Pancreas (tissue), 10 donors: ENCODE measurements at regions not wholly inside any gene's neighbourhood (a gene's known extent, or its start where the extent isn't known, plus 50 kb on each side); places are given as distances from the start of the nearest gene placed in this dataset.

Experiments
- ATAC-seq, 4 donors: fragments of 200-7000 bp; cut with Tn5 transposase; one replicate each; pipeline versions ENCODE4 v1.8.0 to v1.9.1; 2020; ENCODE audit warnings: mild to moderate bottlenecking in 4 of 4, moderate library complexity in 4 of 4
- DNase-seq, 6 donors: peaks; one replicate each; pipeline ENCODE4 v3.0.0-alpha.2; 2020
- FAIRE-seq: peaks from 2 replicates; lab custom pipeline; 2012; peaks lifted over from hg19 to GRCh38; lab: Jason Lieb, UNC
- H3K27ac ChIP-seq, 4 donors: fragments of 200-600 bp; sonication (generic); 1 replicate in 3 of 4; 2 replicates in 1 of 4; pipeline versions ENCODE4 v1.5.0 to v1.8.0; 2020
- H3K27me3 ChIP-seq, 4 donors: fragments of 200-600 bp; one replicate each; pipeline ENCODE4 v1.8.0; 2021
- H3K36me3 ChIP-seq, 3 donors: fragments of 200-600 bp; sonication (generic) in 1 of 3; one replicate each; pipeline versions ENCODE4 v1.5.0 to v1.8.0; 2020 to 2021
- H3K4me1 ChIP-seq, 3 donors: fragments of 200-600 bp; one replicate each; pipeline ENCODE4 v1.8.0; 2021
- H3K4me3 ChIP-seq, 4 donors: fragments of 200-600 bp; sonication (generic) in 2 of 4; one replicate each; pipeline versions ENCODE4 v1.5.0 to v1.8.0; 2020 to 2021
- H3K9me3 ChIP-seq, 4 donors: fragments of 200-600 bp; one replicate each; pipeline ENCODE4 v1.8.0; 2021
- CTCF ChIP-seq, 4 donors: fragments of 200-600 bp; sonication (generic) in 3 of 4; IDR thresholded peaks; one replicate each; pipeline versions ENCODE4 v1.5.0 to v1.8.0; 2021; ENCODE audit warnings: antibody characterized with exemption in 4 of 4
- WGBS, 2 donors: extraction: QIAGEN DNeasy Blood & Tissue Kit; methylation state at CpG; one replicate each; pipeline ENCODE4 v1.1.7; 2013; 5-methylcytosine and 5-hydroxymethylcytosine counted together
- intact Hi-C, 3 donors: fragments of 100-400 bp; cut with DNase I; formaldehyde crosslinking; loops; one replicate each; pipeline versions ENCODE4 v1.11.1 to v1.14.2; 2022
- donor health status: healthy with polysubstance abuse.
- donor health status: DM: no; HTN: no; CAD: no; lungs with moderate emphysema.
- donor health status: DM: no; HTN: no; CAD: no.
- donor health status: control.
- donor health status: control.
- donor health status: Bipolar disorder and iron deficiency.
- donor health status: DM: yes; HTN: yes; CAD: no.
- donor health status: DM: no; HTN: no; CAD: no.
- donor health status: DM: no; HTN: no; CAD: no.
- donor health status: DM: yes; HTN: yes; CAD: no.

- Histone ChIP-seq H3K9me3 (no peaks in the 10 kb centered on the region), H3K27ac (no peak overlapping the region), H3K4me3 (no peak overlapping the region), H3K36me3 (no peaks in the 10 kb centered on the region), H3K4me1 (no peaks in the 10 kb centered on the region), H3K27me3 (no peaks in the 10 kb centered on the region)
- TF ChIP-seq CTCF (IDR thresholded peaks at IDR 0.05), result no peak
- intact Hi-C loops, result no loop called here
- ATAC-seq, result no peak
- WGBS, 2 donors, result 64 to 73% methylated on average over 1 of the region's 1 CpG
- DNase-seq, result no peak
- FAIRE-seq, result no peak
Observed at GRCh38 chr4:162878096-162878495, 288.6 kb downstream of the NAF1 start.

GRCh38 chr4:162874748-162875147, 291.9 kb downstream of the NAF1 start:
- no peaks in the 10 kb centered on the region for H3K36me3 ChIP-seq
- ATAC-seq (no peak), DNase-seq (no peak), FAIRE-seq (no peak)
- TF ChIP-seq CTCF (IDR thresholded peaks at IDR 0.05), result no peak
- no peak overlapping the region for H3K27ac ChIP-seq
- no peaks in the 10 kb centered on the region for H3K27me3 ChIP-seq
- no peak overlapping the region for H3K4me3 ChIP-seq
- H3K9me3 ChIP-seq, result no peaks in the 10 kb centered on the region
- intact Hi-C loops, result no loop called here
- no peaks in the 10 kb centered on the region for H3K4me1 ChIP-seq
- 50 to 51% methylated on average over 2 of the region's 2 CpGs for WGBS, 2 donors

- no peaks in the 10 kb centered on the region for H3K36me3 ChIP-seq
- H3K4me3 ChIP-seq, result no peak overlapping the region
- intact Hi-C loops, result no loop called here
- no peak for ATAC-seq
- H3K27ac ChIP-seq, result no peak overlapping the region
- WGBS, 2 donors, result 49 to 62% methylated on average over 4 of the region's 4 CpGs
- TF ChIP-seq CTCF (IDR thresholded peaks at IDR 0.05), result no peak
- no peaks in the 10 kb centered on the region for H3K9me3 ChIP-seq
- FAIRE-seq, result no peak
- no peaks in the 10 kb centered on the region for H3K27me3 ChIP-seq
- DNase-seq, result no peak
- no peaks in the 10 kb centered on the region for H3K4me1 ChIP-seq
Observed at GRCh38 chr4:162871990-162872389, 294.7 kb downstream of the NAF1 start.

- no peak for ATAC-seq
- H3K27me3 ChIP-seq, result no peaks in the 10 kb centered on the region
- no peak for DNase-seq
- no peak overlapping the region for H3K4me3 ChIP-seq
- no peak for FAIRE-seq
- no peaks in the 10 kb centered on the region for H3K4me1 ChIP-seq
- no peak for TF ChIP-seq CTCF (IDR thresholded peaks at IDR 0.05)
- intact Hi-C loops, result no loop called here
- H3K9me3 ChIP-seq, result no peaks in the 10 kb centered on the region
- H3K27ac ChIP-seq, result no peak overlapping the region
- no peaks in the 10 kb centered on the region for H3K36me3 ChIP-seq
Observed at GRCh38 chr4:162869157-162869556, 297.5 kb downstream of the NAF1 start.

GRCh38 chr4:162866565-162866964, 300.1 kb downstream of the NAF1 start:
- H3K27ac ChIP-seq, result no peak overlapping the region
- H3K36me3 ChIP-seq, result no peaks in the 10 kb centered on the region
- FAIRE-seq (no peak), DNase-seq (no peak), ATAC-seq (no peak)
- H3K27me3 ChIP-seq, result no peaks in the 10 kb centered on the region
- H3K4me1 ChIP-seq, result no peaks in the 10 kb centered on the region
- intact Hi-C loops, result no loop called here
- TF ChIP-seq CTCF (IDR thresholded peaks at IDR 0.05), result no peak
- no peak overlapping the region for H3K4me3 ChIP-seq
- H3K9me3 ChIP-seq, result no peaks in the 10 kb centered on the region
- WGBS, 2 donors, result 60 to 69% methylated on average over 2 of the region's 2 CpGs
